Subcutaneous abdominal adipose tissue (tissue), 5 donors: ENCODE measurements at regions not wholly inside any gene's neighbourhood (a gene's known extent, or its start where the extent isn't known, plus 50 kb on each side); places are given as distances from the start of the nearest gene placed in this dataset.

Experiments
- H3K27ac ChIP-seq: one replicate; pipeline ENCODE4 v1.7.0; 2013; ENCODE audit warnings: low read depth, mild to moderate bottlenecking, inconsistent platforms, low read length, moderate library complexity
- H3K27me3 ChIP-seq, 5 donors: one replicate each; pipeline ENCODE4 v1.7.0; 2013; ENCODE audit warnings: low read length in 5 of 5, inconsistent platforms in 1 of 5; ENCODE audit not compliant: control insufficient read depth in 5 of 5, insufficient read depth in 4 of 5
- H3K36me3 ChIP-seq, 5 donors: one replicate each; pipeline ENCODE4 v1.7.0; 2013; ENCODE audit warnings: low read length in 5 of 5; ENCODE audit not compliant: control insufficient read depth in 5 of 5, insufficient read depth in 5 of 5
- H3K4me1 ChIP-seq, 5 donors: one replicate each; pipeline ENCODE4 v1.7.0; 2013; ENCODE audit warnings: low read length in 5 of 5, mild to moderate bottlenecking in 3 of 5, moderate library complexity in 1 of 5; ENCODE audit not compliant: control insufficient read depth in 5 of 5, insufficient read depth in 5 of 5
- H3K4me3 ChIP-seq, 5 donors: one replicate each; pipeline ENCODE4 v1.7.0; 2013; ENCODE audit warnings: low read length in 5 of 5, low read depth in 1 of 5
- H3K9ac ChIP-seq, 5 donors: one replicate each; pipeline ENCODE4 v1.7.0; 2013; ENCODE audit warnings: low read length in 5 of 5, mild to moderate bottlenecking in 4 of 5, moderate library complexity in 3 of 5
- H3K9me3 ChIP-seq, 5 donors: one replicate each; pipeline ENCODE4 v1.7.0; 2013; ENCODE audit warnings: low read length in 5 of 5; ENCODE audit not compliant: control insufficient read depth in 5 of 5
- donor health status: healthy.
- donor health status: healthy.
- donor health status: healthy.
- donor health status: healthy.
- donor health status: healthy.

GRCh38 chr7:10845225-10845624 lies 128.4 kb upstream of the PHF14 start:
- Histone ChIP-seq H3K9me3 (no peaks in the 10 kb centered on the region), H3K9ac (no peak overlapping the region), H3K27me3 (no peaks in the 10 kb centered on the region), H3K4me1 (no peaks in the 10 kb centered on the region), H3K4me3 (no peak overlapping the region), H3K27ac (no peak overlapping the region), H3K36me3 (no peaks in the 10 kb centered on the region)

- Histone ChIP-seq H3K4me1 (no peaks in the 10 kb centered on the region), H3K9me3 (no peaks in the 10 kb centered on the region), H3K27ac (no peak overlapping the region), H3K27me3 (no peaks in the 10 kb centered on the region), H3K4me3 (no peak overlapping the region), H3K36me3 (no peaks in the 10 kb centered on the region), H3K9ac (no peak overlapping the region)
Measured at GRCh38 chr7:10855583-10855982, 118.1 kb upstream of the PHF14 start.

GRCh38 chr7:10860516-10860915 lies 113.2 kb upstream of the PHF14 start:
- Histone ChIP-seq H3K4me1 (no peaks in the 10 kb centered on the region), H3K27me3 (no peaks in the 10 kb centered on the region)

GRCh38 chr7:10863476-10863875 lies 110.2 kb upstream of the PHF14 start:
- no peak overlapping the region for H3K9ac ChIP-seq
- no peaks in the 10 kb centered on the region for H3K36me3 ChIP-seq
- no peaks in the 10 kb centered on the region for H3K9me3 ChIP-seq
- H3K27ac ChIP-seq = no peak overlapping the region
- no peaks in the 10 kb centered on the region for H3K27me3 ChIP-seq
- no peak overlapping the region for H3K4me3 ChIP-seq
- H3K4me1 ChIP-seq = no peaks in the 10 kb centered on the region

More at GRCh38 chr7:10860516-10860915, 113.2 kb upstream of the PHF14 start:
- H3K9ac ChIP-seq = no peak overlapping the region
- no peak overlapping the region for H3K27ac ChIP-seq
- no peaks in the 10 kb centered on the region for H3K9me3 ChIP-seq
- no peaks in the 10 kb centered on the region for H3K36me3 ChIP-seq
- no peak overlapping the region for H3K4me3 ChIP-seq

- Histone ChIP-seq H3K27ac (no peak overlapping the region), H3K27me3 (no peaks in the 10 kb centered on the region), H3K4me1 (no peaks in the 10 kb centered on the region), H3K9ac (no peak overlapping the region), H3K36me3 (no peaks in the 10 kb centered on the region), H3K9me3 (peaks cover 0 to 3% (median 0%) of the 10 kb centered on the region in 5 donors), H3K4me3 (no peak overlapping the region)
Measured at GRCh38 chr7:10874666-10875065, 99.0 kb upstream of the PHF14 start.

GRCh38 chr7:10875080-10875479 lies 98.6 kb upstream of the PHF14 start:
- H3K27ac ChIP-seq = no peak overlapping the region
- no peak overlapping the region for H3K9ac ChIP-seq
- H3K4me1 ChIP-seq = no peaks in the 10 kb centered on the region
- no peaks in the 10 kb centered on the region for H3K27me3 ChIP-seq
- peaks cover 0 to 3% (median 0%) of the 10 kb centered on the region in 5 donors for H3K9me3 ChIP-seq
- no peak overlapping the region for H3K4me3 ChIP-seq
- H3K36me3 ChIP-seq = no peaks in the 10 kb centered on the region

GRCh38 chr7:10888861-10889260 lies 84.8 kb upstream of the PHF14 start:
- H3K4me1 ChIP-seq = no peaks in the 10 kb centered on the region
- no peaks in the 10 kb centered on the region for H3K36me3 ChIP-seq
- no peak overlapping the region for H3K4me3 ChIP-seq
- no peaks in the 10 kb centered on the region for H3K9me3 ChIP-seq
- no peaks in the 10 kb centered on the region for H3K27me3 ChIP-seq
- no peak overlapping the region for H3K9ac ChIP-seq
- H3K27ac ChIP-seq = no peak overlapping the region

- Histone ChIP-seq H3K27ac (no peak overlapping the region), H3K27me3 (no peaks in the 10 kb centered on the region), H3K9me3 (no peaks in the 10 kb centered on the region), H3K9ac (no peak overlapping the region), H3K36me3 (no peaks in the 10 kb centered on the region), H3K4me3 (no peak overlapping the region), H3K4me1 (no peaks in the 10 kb centered on the region)
Measured at GRCh38 chr7:10889266-10889898, 84.3 kb upstream of the PHF14 start.

- Histone ChIP-seq H3K4me1 (no peaks in the 10 kb centered on the region), H3K27me3 (peaks cover 0 to 2% (median 0%) of the 10 kb centered on the region in 5 donors), H3K4me3 (no peak overlapping the region), H3K27ac (no peak overlapping the region), H3K9ac (no peak overlapping the region), H3K36me3 (no peaks in the 10 kb centered on the region), H3K9me3 (peaks cover 5 to 12% (median 10%) of the 10 kb centered on the region in 5 donors)
Measured at GRCh38 chr7:10908600-10908999, 65.1 kb upstream of the PHF14 start.

- Histone ChIP-seq H3K36me3 (no peaks in the 10 kb centered on the region), H3K4me3 (no peak overlapping the region), H3K9me3 (peaks cover 5 to 12% (median 10%) of the 10 kb centered on the region in 5 donors), H3K4me1 (no peaks in the 10 kb centered on the region), H3K9ac (no peak overlapping the region), H3K27me3 (peaks cover 0 to 2% (median 0%) of the 10 kb centered on the region in 5 donors), H3K27ac (no peak overlapping the region)
Measured at GRCh38 chr7:10910447-10910846, 63.2 kb upstream of the PHF14 start.
